DND-41 (cell line): ENCODE measurements at regions not wholly inside any gene's neighbourhood (a gene's known extent, or its start where the extent isn't known, plus 50 kb on each side); places are given as distances from the start of the nearest gene placed in this dataset.

Experiments
- CTCF ChIP-seq: IDR thresholded peaks from 2 replicates; pipeline ENCODE4 v1.5.1; 2012; ENCODE audit warnings: borderline replicate concordance, low read length, moderate library complexity, mild to moderate bottlenecking; ENCODE audit not compliant: poor library complexity, severe bottlenecking; ENCODE audit errors: extremely low read depth
- EZH2 ChIP-seq: IDR thresholded peaks from 3 replicates; pipeline ENCODE4 v1.6.1; 2012; ENCODE audit warnings: borderline replicate concordance, low read depth, mild to moderate bottlenecking, moderate library complexity, low read length, inconsistent platforms; ENCODE audit not compliant: severe bottlenecking

GRCh38 chr9:75201480-75202209 lies 113.3 kb downstream of the OSTF1 start:
- TF ChIP-seq CTCF (no peak), EZH2 (no peak)
